ENCODE measurements at regions not wholly inside any gene's neighbourhood (a gene's known extent, or its start where the extent isn't known, plus 50 kb on each side); places are given as distances from the start of the nearest gene placed in this dataset.
"Not testable (repeated sequence)": the region's sequence is repeated elsewhere in the genome, so short reads cannot be mapped to it uniquely, and the experiment has no call there.

DNA sequence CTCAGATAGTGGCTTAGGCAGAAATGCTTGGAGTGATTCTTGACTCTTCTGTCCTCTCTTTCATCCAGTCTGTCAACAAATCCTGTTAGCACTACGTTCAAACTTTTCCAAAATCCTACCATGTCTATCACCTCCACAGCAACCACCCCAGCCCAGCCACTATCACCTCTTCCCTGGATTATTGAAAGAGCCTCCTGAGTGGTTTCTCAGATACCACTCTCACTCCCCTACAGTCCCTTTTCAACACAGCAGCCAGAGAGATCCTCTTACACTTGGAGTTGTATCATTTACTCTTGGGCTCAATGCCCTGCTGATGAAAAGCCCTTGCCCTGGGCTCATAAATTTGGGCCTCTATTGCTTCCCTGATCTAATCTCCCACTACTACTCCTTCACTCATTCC, 218.9 kb downstream of the EXOC5 start:
- Histone ChIP-seq H3K4me2 (ENCODE audit: low read length) (no peak overlapping the region), H3K4me3 (ENCODE audit: low read length) (no peak overlapping the region), H2AFZ (ENCODE audit: low read depth, low read length) (no peak overlapping the region), H3K27ac (ENCODE audit: low read length) (no peak overlapping the region), H3K79me2 (replicated peaks; ENCODE audit: insufficient read depth, low read length) (no peaks in the 10 kb centered on the region), H3K36me3 (ENCODE audit: insufficient read depth, low read length) (no peaks in the 10 kb centered on the region), H3F3A (ENCODE audit: insufficient read depth, low read length, poor library complexity, severe bottlenecking) (no peaks in the 10 kb centered on the region), H3K9me3 (ENCODE audit: low read length) (no peaks in the 10 kb centered on the region), H3K9ac (ENCODE audit: low read length) (no peak overlapping the region), H4K20me1 (ENCODE audit: insufficient read depth) (no peaks in the 10 kb centered on the region), H3K27me3 (ENCODE audit: insufficient read depth, low read depth, low read length) (no peaks in the 10 kb centered on the region), H3K9me2 (ENCODE audit: insufficient read depth, low read length) (no peaks in the 10 kb centered on the region)
- TF ChIP-seq TAF1 (IDR thresholded peaks at IDR 0.05; ENCODE audit: low read depth) (no peak), MXI1 (conservative IDR thresholded peaks at IDR 0.05; ENCODE audit: poor library complexity, severe bottlenecking) (no peak), RAD21 (conservative IDR thresholded peaks at IDR 0.05) (no peak), POLR2AphosphoS5 (IDR thresholded peaks at IDR 0.05) (no peak), SMC3 (conservative IDR thresholded peaks at IDR 0.05; ENCODE audit: poor library complexity) (no peak), EZH2 (IDR thresholded peaks at IDR 0.05; ENCODE audit: borderline replicate concordance, insufficient read depth, low read length, poor library complexity, severe bottlenecking) (no peak), EP300 (conservative IDR thresholded peaks at IDR 0.05; ENCODE audit: poor library complexity, severe bottlenecking) (no peak)
- TF ChIP-seq, protein P1, sequence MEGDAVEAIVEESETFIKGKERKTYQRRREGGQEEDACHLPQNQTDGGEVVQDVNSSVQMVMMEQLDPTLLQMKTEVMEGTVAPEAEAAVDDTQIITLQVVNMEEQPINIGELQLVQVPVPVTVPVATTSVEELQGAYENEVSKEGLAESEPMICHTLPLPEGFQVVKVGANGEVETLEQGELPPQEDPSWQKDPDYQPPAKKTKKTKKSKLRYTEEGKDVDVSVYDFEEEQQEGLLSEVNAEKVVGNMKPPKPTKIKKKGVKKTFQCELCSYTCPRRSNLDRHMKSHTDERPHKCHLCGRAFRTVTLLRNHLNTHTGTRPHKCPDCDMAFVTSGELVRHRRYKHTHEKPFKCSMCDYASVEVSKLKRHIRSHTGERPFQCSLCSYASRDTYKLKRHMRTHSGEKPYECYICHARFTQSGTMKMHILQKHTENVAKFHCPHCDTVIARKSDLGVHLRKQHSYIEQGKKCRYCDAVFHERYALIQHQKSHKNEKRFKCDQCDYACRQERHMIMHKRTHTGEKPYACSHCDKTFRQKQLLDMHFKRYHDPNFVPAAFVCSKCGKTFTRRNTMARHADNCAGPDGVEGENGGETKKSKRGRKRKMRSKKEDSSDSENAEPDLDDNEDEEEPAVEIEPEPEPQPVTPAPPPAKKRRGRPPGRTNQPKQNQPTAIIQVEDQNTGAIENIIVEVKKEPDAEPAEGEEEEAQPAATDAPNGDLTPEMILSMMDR (IDR thresholded peaks at IDR 0.05; ENCODE audit: poor library complexity, severe bottlenecking), result no peak
- TF ChIP-seq, protein P2, sequence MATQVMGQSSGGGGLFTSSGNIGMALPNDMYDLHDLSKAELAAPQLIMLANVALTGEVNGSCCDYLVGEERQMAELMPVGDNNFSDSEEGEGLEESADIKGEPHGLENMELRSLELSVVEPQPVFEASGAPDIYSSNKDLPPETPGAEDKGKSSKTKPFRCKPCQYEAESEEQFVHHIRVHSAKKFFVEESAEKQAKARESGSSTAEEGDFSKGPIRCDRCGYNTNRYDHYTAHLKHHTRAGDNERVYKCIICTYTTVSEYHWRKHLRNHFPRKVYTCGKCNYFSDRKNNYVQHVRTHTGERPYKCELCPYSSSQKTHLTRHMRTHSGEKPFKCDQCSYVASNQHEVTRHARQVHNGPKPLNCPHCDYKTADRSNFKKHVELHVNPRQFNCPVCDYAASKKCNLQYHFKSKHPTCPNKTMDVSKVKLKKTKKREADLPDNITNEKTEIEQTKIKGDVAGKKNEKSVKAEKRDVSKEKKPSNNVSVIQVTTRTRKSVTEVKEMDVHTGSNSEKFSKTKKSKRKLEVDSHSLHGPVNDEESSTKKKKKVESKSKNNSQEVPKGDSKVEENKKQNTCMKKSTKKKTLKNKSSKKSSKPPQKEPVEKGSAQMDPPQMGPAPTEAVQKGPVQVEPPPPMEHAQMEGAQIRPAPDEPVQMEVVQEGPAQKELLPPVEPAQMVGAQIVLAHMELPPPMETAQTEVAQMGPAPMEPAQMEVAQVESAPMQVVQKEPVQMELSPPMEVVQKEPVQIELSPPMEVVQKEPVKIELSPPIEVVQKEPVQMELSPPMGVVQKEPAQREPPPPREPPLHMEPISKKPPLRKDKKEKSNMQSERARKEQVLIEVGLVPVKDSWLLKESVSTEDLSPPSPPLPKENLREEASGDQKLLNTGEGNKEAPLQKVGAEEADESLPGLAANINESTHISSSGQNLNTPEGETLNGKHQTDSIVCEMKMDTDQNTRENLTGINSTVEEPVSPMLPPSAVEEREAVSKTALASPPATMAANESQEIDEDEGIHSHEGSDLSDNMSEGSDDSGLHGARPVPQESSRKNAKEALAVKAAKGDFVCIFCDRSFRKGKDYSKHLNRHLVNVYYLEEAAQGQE (IDR thresholded peaks at IDR 0.05; ENCODE audit: borderline replicate concordance), result no peak

DNA sequence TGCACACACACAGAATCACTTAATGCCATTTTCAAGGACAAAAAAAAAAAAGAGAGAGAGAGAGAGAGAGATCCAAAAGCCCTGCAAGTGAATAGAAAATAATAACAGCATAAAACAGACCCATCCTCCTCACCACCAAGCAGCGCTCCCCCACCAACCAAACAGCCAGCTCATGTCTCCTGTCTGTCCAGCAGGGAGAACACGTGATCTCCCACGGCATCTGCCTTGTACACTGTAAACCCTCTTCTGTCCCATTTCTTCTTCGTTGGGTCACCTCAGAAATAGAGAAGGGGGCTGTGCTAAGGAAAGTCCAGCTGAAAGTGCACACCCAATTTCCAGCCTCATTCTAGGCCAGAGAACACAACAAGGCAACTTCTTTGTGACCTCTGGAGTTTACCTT, 222.5 kb downstream of the EXOC5 start:
- Histone ChIP-seq H4K20me1 (ENCODE audit: insufficient read depth) (no peaks in the 10 kb centered on the region), H3K9ac (ENCODE audit: low read length) (no peak overlapping the region), H3K4me2 (ENCODE audit: low read length) (no peak overlapping the region), H3K27ac (ENCODE audit: low read length) (no peak overlapping the region), H3F3A (ENCODE audit: insufficient read depth, low read length, poor library complexity, severe bottlenecking) (no peaks in the 10 kb centered on the region), H3K27me3 (ENCODE audit: insufficient read depth, low read depth, low read length) (no peaks in the 10 kb centered on the region), H3K79me2 (replicated peaks; ENCODE audit: insufficient read depth, low read length) (no peaks in the 10 kb centered on the region), H3K9me3 (ENCODE audit: low read length) (no peaks in the 10 kb centered on the region), H3K9me2 (ENCODE audit: insufficient read depth, low read length) (no peaks in the 10 kb centered on the region), H3K4me3 (ENCODE audit: low read length) (no peak overlapping the region), H2AFZ (ENCODE audit: low read depth, low read length) (no peak overlapping the region), H3K36me3 (ENCODE audit: insufficient read depth, low read length) (no peaks in the 10 kb centered on the region)
- TF ChIP-seq MXI1 (conservative IDR thresholded peaks at IDR 0.05; ENCODE audit: poor library complexity, severe bottlenecking) (no peak), EP300 (conservative IDR thresholded peaks at IDR 0.05; ENCODE audit: poor library complexity, severe bottlenecking) (no peak), SMC3 (conservative IDR thresholded peaks at IDR 0.05; ENCODE audit: poor library complexity) (no peak), TAF1 (IDR thresholded peaks at IDR 0.05; ENCODE audit: low read depth) (no peak), RAD21 (conservative IDR thresholded peaks at IDR 0.05) (no peak), EZH2 (IDR thresholded peaks at IDR 0.05; ENCODE audit: borderline replicate concordance, insufficient read depth, low read length, poor library complexity, severe bottlenecking) (no peak), POLR2AphosphoS5 (IDR thresholded peaks at IDR 0.05) (no peak)
- TF ChIP-seq, protein P2 (IDR thresholded peaks at IDR 0.05; ENCODE audit: borderline replicate concordance), result no peak
- TF ChIP-seq, protein P1 (IDR thresholded peaks at IDR 0.05; ENCODE audit: poor library complexity, severe bottlenecking), result no peak

DNA sequence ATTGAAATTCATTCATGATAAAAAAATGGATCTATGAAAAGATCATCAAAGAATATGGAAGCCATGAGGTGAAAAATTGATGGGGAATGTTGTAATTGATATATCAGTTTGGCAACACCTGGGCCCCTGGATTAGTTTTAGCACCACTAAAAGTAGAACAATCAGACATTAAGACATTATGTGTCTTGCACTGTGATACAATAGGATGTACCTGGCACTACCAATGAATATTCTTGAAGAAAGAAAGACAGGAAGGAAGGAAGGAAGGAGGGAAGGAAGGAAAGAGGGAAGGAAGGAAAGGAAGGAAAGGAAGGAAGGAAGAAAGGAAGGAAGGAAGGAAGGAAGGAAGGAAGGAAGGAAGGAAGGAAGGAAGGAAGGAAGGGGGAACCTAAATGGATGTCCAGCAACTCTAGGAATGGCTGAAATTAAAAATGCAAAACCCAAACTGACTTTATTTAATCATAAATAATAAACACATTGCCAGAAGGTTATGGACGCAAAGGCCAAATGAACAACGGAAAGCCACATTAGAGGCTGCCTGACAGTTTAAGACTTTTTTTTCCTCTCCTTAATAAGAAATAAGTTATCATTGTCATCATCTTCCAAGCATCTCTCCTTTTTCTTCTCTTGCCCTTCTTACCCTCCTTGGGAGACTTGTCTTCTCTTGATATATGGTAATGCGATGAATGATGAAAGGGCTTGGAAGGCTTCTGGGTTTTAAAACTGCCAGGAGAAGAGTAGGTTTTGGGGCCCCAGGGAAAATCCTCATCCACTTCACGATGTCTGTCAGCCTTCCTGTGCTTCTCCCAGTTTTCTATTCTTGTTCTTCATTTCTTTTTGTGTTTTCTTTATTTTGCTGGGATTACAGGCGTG, 224.4 kb downstream of the EXOC5 start:
- not testable (repeated sequence) for H3K9me2 ChIP-seq (ENCODE audit: insufficient read depth, low read length); H4K20me1 ChIP-seq (ENCODE audit: insufficient read depth); H3K27ac ChIP-seq (ENCODE audit: low read length); H3K9me3 ChIP-seq (ENCODE audit: low read length); H3K79me2 ChIP-seq (replicated peaks; ENCODE audit: insufficient read depth, low read length); H3K4me3 ChIP-seq (ENCODE audit: low read length); H3K36me3 ChIP-seq (ENCODE audit: insufficient read depth, low read length); H3K27me3 ChIP-seq (ENCODE audit: insufficient read depth, low read depth, low read length); H2AFZ ChIP-seq (ENCODE audit: low read depth, low read length); H3K4me2 ChIP-seq (ENCODE audit: low read length); H3K9ac ChIP-seq (ENCODE audit: low read length); H3F3A ChIP-seq (ENCODE audit: insufficient read depth, low read length, poor library complexity, severe bottlenecking)

Data from neural cell (in vitro differentiated cells).